BE2C (cell line): ENCODE measurements at regions not wholly inside any gene's neighbourhood (a gene's known extent, or its start where the extent isn't known, plus 50 kb on each side); places are given as distances from the start of the nearest gene placed in this dataset.
"Not testable (repeated sequence)": the region's sequence is repeated elsewhere in the genome, so short reads cannot be mapped to it uniquely, and the experiment has no call there.

Source experiments
- DNase-seq: peaks from one replicate; pipeline ENCODE4 v3.0.0-alpha.2; 2020
- H3K27me3 ChIP-seq: fragments of 250-450 bp; sonication (Bioruptor Pico); 2 replicates; pipeline ENCODE4 v1.5.1; 2020; ENCODE audit warnings: mild to moderate bottlenecking
- H3K36me3 ChIP-seq: fragments of 250-450 bp; sonication (Bioruptor Pico); 2 replicates; pipeline ENCODE4 v1.5.1; 2020; ENCODE audit warnings: mild to moderate bottlenecking
- H3K4me1 ChIP-seq: fragments of 250-450 bp; sonication (Bioruptor Pico); 2 replicates; pipeline ENCODE4 v1.5.1; 2020
- H3K4me3 ChIP-seq: 2 replicates; pipeline ENCODE4 v1.5.1; 2011; ENCODE audit warnings: low read depth, low read length
- H3K9me3 ChIP-seq: fragments of 250-450 bp; sonication (Bioruptor Pico); 2 replicates; pipeline ENCODE4 v1.5.1; 2020
- CTCF ChIP-seq: IDR thresholded peaks from 2 replicates; pipeline ENCODE4 v1.5.1; 2012; ENCODE audit warnings: mild to moderate bottlenecking, low read depth, low read length

GRCh38 chr4:28279249-28279648 lies 1418.6 kb downstream of the STIM2 start:
- DNase-seq: no peak
- Histone ChIP-seq H3K9me3 (no peaks in the 10 kb centered on the region), H3K4me1 (no peaks in the 10 kb centered on the region), H3K4me3 (no peak overlapping the region), H3K27me3 (no peaks in the 10 kb centered on the region), H3K36me3 (no peaks in the 10 kb centered on the region)
- TF ChIP-seq CTCF: no peak

GRCh38 chr4:28286266-28286665 lies 1425.6 kb downstream of the STIM2 start:
- not testable (repeated sequence) for H3K27me3 ChIP-seq, H3K36me3 ChIP-seq, H3K9me3 ChIP-seq, H3K4me3 ChIP-seq, H3K4me1 ChIP-seq, DNase-seq

GRCh38 chr4:28287831-28288233 lies 1427.2 kb downstream of the STIM2 start:
- no peak for DNase-seq
- TF ChIP-seq CTCF: no peak
- Histone ChIP-seq H3K4me3 (no peak overlapping the region), H3K27me3 (no peaks in the 10 kb centered on the region), H3K9me3 (no peaks in the 10 kb centered on the region), H3K36me3 (no peaks in the 10 kb centered on the region), H3K4me1 (no peaks in the 10 kb centered on the region)

GRCh38 chr4:28296239-28296638 lies 1435.6 kb downstream of the STIM2 start:
- H3K9me3 ChIP-seq: no peaks in the 10 kb centered on the region
- H3K36me3 ChIP-seq: no peaks in the 10 kb centered on the region
- TF ChIP-seq CTCF: no peak
- DNase-seq: no peak
- H3K4me3 ChIP-seq: no peak overlapping the region
- no peaks in the 10 kb centered on the region for H3K4me1 ChIP-seq
- H3K27me3 ChIP-seq: no peaks in the 10 kb centered on the region

GRCh38 chr4:28310926-28311325 lies 1450.3 kb downstream of the STIM2 start:
- no peaks in the 10 kb centered on the region for H3K27me3 ChIP-seq
- TF ChIP-seq CTCF: no peak
- H3K9me3 ChIP-seq: no peaks in the 10 kb centered on the region
- H3K36me3 ChIP-seq: no peaks in the 10 kb centered on the region
- no peaks in the 10 kb centered on the region for H3K4me1 ChIP-seq
- no peak for DNase-seq
- H3K4me3 ChIP-seq: no peak overlapping the region

- not testable (repeated sequence) for H3K36me3 ChIP-seq, H3K9me3 ChIP-seq, DNase-seq, H3K27me3 ChIP-seq, H3K4me1 ChIP-seq, H3K4me3 ChIP-seq
Measured at GRCh38 chr4:28312497-28312896, 1451.9 kb downstream of the STIM2 start.

- no peaks in the 10 kb centered on the region for H3K27me3 ChIP-seq
- H3K9me3 ChIP-seq: no peaks in the 10 kb centered on the region
- no peaks in the 10 kb centered on the region for H3K36me3 ChIP-seq
- no peak overlapping the region for H3K4me3 ChIP-seq
- H3K4me1 ChIP-seq: no peaks in the 10 kb centered on the region
- no peak for DNase-seq
- no peak for TF ChIP-seq CTCF
Measured at GRCh38 chr4:28313729-28314713, 1453.4 kb downstream of the STIM2 start.
